GM21526 (cell line): ENCODE measurements at regions not wholly inside any gene's neighbourhood (a gene's known extent, or its start where the extent isn't known, plus 50 kb on each side); places are given as distances from the start of the nearest gene placed in this dataset.
"Not testable (repeated sequence)": the region's sequence is repeated elsewhere in the genome, so short reads cannot be mapped to it uniquely, and the experiment has no call there.

ENCODE experiments used
- ATAC-seq: cut with Tn5 transposase; IDR thresholded peaks from one replicate; pipeline ENCODE4 v1.9.1; 2021; ENCODE audit warnings: moderate library complexity; ENCODE audit not compliant: unreplicated experiment, low FRiP score

GRCh38 chrX:39418731-39419638 is 617.7 kb downstream of the MID1IP1 start:
- ATAC-seq: no peak

GRCh38 chrX:39421006-39421405 is 619.7 kb downstream of the MID1IP1 start:
- no peak for ATAC-seq

- ATAC-seq: no peak
Measured at GRCh38 chrX:39425124-39425806, 624.0 kb downstream of the MID1IP1 start.

DNA sequence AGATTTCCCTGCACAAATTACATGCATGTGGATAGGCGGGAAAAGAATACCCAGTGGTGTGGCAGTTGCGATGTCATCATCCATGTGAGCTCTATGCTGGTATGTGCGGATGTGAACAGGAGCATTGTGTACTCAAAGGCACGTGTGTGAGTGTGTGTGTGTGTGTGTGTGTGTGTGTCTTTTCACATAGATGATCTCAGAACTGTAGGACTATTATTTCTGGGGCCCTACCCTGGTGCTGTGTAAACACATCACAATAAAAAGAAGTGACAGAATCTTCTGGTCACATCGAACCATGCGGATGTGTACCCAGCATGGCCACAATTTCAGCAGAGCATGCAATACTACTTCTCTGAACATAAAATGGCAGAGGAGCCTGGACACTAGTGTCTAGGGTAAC is 624.8 kb downstream of the MID1IP1 start:
- no peak for ATAC-seq

GRCh38 chrX:39427492-39427891 is 626.2 kb downstream of the MID1IP1 start:
- no peak for ATAC-seq

DNA sequence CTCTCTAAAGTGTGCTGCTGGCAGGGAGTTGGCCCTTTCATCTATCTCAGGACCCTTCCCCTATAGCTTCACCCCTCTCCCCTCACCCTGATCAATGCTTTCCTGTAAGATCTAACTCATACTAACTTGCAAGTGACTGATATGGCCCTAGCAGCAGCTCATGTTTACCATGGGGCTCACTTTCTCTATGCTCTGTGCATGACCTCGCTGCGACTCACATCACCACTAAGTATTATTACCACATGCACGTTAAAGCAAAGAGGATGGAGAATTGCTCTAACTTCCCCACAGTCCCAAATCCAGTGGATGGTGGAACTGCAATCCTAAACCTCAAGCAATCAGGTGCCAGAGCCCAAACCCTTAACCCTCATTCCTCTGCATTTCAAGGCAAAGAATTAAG is 626.6 kb downstream of the MID1IP1 start:
- no peak for ATAC-seq

DNA sequence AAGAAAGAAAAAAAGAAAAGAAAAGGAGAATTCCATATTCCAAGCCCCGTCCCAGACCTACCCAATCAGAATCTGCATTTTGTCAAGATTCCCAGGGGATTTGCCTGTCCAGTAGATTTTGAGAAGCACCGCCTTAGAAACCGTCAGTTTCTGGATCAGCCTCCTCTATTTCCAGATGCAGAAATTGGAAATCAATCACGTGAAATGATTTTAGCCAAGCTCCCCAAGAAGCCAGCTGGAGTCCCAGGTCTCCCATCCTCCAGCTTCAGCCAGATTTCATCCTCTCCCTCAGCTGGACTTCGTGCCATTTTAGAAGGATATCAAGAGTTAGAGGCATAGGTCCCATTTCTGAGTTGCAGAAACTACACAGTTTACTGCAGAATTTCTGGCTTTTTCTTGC is 629.3 kb downstream of the MID1IP1 start:
- no peak for ATAC-seq

DNA sequence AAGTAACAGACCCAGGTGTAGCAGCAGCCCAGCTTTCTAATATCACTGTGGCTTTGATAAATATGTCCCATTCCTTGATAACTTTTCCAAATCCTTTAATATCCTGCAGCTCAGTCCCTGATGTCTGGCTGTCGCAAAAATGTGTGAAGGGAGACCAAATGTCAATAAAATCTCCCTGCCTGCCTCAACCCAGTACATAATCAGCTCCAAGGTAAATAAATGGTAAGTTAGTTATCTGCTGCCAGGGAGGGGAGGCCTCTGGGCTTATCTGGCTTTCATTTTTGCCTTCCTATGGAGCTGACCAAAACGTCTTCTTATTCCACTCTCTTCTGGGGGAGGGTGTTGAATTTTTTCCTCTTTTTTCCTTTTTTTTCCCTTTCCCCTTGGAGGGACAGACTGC is 630.6 kb downstream of the MID1IP1 start:
- no peak for ATAC-seq

DNA sequence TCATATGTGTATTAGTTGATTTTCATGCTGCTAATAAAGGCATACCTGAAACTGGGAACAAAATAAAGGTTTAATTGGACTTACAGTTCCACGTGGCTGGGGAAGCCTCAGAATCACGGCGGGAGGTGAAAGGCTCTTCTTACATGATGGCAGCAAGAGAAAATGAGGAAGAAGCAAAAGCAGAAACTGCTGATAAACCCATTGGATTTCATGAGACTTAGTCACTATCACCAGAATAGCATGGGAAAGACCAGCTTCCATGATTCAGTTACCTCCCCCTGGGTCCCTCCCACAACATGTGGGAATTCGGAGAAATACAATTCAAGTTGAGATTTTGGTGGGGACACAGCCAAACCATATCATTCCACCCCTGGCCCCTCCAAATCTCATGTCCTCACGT is 633.4 kb downstream of the MID1IP1 start:
- ATAC-seq: not testable (repeated sequence)

DNA sequence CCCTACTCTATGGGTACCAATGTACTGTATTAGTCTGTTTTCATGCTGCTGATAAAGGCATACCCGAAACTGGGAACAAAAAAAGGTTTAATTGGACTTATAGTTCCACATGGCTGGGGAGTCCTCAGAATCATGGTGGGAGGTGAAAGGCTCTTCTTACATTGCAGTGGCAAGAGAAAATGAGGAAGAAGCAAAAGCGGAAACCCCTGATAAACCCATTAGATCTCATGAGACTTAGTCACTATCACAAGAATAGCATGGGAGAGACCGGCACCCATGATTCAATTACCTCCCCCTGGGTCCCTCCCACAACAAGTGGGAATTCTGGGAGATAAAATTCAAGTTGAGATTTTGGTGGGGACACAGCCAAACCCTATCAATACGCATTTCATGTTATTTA is 635.3 kb downstream of the MID1IP1 start:
- ATAC-seq: not testable (repeated sequence)

DNA sequence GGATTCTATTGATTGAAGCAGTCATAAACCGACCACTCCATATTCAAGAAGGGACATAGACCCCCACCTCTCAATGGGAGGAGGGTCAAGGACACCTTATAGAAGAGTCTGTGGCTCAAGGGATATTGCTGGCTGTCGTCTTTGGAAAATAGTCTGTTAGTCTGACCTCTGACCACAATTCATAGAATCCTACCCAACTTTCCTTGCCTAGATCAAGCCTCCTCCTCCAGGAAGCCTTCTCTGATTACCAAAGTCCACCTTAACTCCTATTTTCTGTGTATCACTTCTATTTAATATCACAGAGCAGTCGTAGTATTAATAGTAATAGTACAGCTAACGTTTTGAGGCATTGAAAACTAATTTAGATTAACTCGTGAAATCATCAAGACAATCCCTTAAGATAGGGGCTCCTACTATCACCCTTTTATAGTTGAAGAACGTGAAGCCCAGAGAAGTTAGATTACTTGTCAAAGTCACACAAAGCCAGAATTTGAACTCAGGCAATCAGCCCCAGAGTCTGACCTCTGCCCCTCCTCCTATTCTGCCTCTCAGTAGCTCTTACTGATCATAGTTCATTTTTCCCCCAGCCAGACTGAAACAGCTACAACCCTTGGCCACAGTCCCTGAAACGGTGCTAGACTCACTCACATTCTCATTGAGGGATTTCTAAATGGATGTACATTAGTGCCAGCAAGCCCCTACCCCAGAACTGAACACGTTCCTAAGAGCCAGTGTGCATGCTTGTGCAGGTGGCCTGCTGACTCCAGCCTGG is 636.6 kb downstream of the MID1IP1 start:
- no peak for ATAC-seq

DNA sequence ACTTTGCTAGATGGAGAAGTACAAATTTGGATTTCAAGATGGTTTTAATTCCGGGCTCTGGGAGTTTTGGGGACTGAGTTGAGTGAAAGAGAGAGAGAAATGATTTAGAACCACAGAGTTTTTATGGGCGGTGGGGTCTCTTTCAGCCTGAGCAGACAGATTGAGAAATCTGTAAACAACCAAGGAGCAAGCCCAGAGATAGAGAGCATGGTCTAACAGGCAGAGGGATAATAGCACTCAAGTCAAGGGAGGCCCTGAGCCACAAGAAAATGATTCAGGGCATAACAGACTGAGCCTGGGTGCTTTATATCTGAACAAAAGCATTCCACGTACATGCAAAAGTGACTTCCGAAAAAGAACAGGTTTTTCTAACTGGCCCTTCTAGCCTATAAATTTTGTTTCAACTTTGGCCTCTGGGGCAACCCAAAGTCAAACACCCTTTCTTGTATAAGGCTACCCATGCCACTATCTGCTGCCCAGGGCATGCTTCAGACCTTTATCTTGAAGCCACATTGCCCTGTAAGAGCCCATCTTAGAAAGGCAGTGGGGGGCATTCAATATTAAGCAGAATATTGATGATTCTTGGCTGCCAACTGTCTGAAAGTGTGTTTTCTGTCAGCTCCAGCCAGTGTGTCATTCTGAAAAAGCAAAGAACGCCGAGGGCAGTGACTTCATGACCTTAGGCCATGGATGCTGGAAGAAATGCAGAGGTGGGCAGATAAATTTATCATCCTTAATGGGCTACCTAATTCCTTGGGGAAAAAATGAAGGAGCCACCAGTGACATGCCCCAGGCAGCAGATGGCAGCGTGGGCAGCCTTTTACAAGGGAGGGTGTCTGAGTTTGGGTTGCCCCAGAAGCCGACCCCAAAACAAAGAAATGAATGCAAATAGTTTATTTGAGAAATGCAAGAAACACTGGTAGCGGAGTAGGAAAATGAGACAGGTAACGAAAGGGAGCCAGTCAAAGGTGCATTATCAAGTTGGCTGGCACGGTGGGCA is 637.6 kb downstream of the MID1IP1 start:
- no peak for ATAC-seq

DNA sequence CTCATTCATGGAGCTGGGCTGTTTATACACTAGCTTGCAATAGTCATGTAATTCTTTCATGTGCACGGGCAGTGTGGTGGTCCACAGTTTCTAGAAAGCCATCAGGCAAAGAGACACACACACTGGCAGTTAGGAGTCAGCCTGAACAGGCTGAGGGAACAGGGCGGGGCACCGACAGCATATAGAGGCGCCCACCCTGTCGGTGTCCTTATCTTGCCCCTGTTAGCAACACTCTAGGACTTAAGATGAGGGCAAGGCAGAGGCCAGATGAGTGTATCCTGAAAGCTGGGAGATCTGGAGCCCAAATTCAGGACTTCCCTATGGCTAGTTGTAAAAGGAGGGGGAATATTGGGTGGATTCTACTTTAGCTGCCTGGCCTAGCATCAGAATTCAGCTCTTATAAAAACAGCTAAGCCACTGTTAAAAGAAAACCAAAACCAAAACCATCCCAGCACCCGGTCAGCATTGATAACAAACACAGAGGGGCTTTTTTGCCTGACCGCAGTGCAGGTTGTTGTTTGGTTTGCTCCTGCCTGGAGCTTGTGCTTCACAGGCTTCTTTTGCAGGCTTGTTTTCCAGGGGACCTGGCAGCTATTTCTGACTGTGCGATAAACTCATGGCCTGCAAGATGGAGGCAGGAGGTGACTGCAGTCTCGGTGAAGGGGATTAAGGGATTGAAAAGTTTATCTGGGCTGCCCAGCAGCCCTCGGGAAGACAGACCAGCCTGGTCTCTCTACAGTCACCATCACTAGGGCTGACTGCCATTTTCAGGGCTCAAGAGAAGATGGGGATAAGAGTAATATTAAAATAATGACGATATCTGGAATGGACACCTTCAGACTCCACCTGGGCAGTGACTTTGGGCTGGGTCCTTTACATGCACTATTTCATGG is 638.9 kb downstream of the MID1IP1 start:
- ATAC-seq: peak; percentile 60

- no peak for ATAC-seq
Measured at GRCh38 chrX:39440799-39441284, 639.6 kb downstream of the MID1IP1 start.

- no peak for ATAC-seq
Measured at GRCh38 chrX:39442332-39442731, 641.1 kb downstream of the MID1IP1 start.

GRCh38 chrX:39443240-39443639 is 642.0 kb downstream of the MID1IP1 start:
- ATAC-seq: no peak

DNA sequence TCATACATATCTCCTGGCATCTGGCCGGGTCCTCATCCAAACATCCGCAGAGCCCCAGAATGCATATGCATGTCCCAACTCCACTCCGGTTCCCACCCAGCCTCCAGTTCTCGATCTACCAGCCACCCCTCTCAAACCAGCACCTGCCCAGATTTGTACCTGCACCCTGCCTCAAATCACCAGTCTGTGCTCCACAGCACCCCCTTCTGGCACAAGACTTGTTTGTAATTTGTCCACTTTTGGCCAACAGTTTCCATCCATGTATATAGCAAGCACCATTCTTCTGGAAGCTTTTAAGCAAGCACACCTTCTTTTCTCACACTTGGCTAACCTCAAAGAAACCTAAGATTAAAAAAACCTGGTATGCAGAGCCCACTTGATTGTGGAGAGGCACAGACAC is 644.1 kb downstream of the MID1IP1 start:
- ATAC-seq: no peak

DNA sequence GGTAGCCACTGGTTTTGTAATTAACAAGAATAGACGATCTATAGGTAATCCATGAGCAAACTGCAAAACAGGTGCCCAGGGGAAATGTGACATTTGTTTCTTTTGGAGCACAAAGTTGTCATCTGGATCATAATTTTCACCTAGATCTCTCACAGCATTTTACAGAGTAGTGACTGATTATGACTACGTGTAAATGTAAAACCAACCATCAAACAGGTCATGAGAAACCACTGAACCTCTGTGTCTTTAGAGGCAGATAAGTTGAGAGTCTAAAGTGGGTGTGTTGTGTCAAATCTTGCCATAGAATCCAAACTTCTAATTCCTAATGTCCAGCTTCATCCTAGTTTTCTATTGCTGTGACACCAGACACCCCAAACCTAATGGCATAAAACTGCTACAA is 648.1 kb downstream of the MID1IP1 start:
- no peak for ATAC-seq
